ENCODE measurements at regions not wholly inside any gene's neighbourhood (a gene's known extent, or its start where the extent isn't known, plus 50 kb on each side); places are given as distances from the start of the nearest gene placed in this dataset.
"Not testable (repeated sequence)": the region's sequence is repeated elsewhere in the genome, so short reads cannot be mapped to it uniquely, and the experiment has no call there.

DNA sequence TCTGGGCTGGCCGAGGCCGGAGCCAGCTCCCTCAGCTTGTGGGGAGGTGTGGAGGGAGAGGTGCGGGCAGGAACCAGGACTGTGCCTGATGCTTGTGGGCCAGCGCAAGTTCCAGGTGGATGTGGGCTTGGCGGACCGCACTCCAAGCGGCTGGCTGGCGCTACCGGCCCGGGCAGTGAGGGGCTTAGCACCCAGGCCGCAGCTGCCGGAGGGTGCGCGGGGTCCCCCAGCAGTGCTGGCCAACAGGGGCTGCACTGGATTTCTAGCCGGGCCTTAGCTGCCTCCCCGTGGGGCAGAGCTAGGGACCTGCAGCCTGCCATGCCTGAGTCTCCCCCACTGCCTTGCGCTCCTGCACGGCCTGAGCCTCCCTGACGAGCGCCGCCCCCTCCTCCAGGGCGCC, 242.8 kb downstream of the CCSER2 start:
- DNase-seq (ENCODE audit: low spot score), result no peak

DNA sequence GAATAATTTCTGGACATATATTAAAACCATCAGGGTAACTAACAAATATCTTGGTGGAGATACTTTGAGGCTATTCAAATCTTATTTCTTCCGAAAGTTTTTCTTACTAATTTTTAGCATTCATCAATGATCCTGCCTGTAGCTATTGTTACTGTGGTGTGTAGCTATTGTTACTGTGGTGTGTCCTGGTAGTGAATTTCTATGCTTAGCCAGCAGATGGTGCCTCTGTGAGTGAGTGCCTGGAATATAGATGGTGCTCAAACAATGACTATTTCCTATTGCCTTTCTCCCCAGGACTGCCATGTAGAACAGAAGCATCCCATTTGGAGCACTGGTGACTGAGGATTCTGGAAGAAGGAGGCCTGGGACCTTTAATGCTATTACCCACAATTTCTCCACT, 245.7 kb downstream of the CCSER2 start:
- no peak for DNase-seq (ENCODE audit: low spot score)

DNA sequence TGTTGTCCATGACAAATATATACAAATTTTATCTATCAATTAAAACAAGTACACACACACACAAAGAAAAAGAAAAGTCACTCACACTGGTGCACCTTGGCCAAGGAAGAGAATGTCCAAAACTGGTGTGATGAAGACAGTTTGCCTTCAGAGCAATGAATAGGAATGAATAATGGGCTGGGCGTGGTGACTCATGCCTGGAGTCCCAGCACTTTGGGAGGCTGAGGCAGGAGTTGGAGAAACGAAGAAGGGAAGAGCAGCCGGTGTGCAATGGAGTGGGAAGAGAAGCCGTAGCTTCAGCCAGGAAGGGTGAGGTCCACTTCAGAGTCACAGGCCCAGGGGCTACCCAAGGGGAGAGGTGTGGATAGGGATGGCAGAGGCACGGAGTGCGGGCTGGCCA, 253.6 kb downstream of the CCSER2 start:
- DNase-seq (ENCODE audit: low spot score), result no peak

DNA sequence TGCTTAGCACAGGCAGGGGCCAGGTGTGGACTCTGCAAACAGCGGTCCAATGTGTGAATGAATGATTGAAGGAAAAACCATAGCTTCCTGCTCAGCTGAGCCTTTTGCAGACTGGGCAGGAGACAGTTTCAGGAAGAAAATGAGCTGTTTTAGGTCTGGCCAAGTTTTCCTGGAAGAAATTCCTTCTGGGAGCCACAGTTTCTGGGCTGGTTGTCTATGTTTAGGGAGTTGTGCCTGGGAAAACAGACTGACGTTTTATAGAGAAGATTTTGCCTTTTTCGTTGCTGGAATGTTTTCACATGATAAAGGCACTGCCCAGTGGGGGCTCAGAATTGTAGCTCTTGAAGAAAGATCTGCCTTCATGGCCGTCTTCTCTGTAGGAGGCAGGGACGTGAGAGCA, 255.1 kb downstream of the CCSER2 start:
- peak; percentile 40 for DNase-seq (ENCODE audit: low spot score)

DNA sequence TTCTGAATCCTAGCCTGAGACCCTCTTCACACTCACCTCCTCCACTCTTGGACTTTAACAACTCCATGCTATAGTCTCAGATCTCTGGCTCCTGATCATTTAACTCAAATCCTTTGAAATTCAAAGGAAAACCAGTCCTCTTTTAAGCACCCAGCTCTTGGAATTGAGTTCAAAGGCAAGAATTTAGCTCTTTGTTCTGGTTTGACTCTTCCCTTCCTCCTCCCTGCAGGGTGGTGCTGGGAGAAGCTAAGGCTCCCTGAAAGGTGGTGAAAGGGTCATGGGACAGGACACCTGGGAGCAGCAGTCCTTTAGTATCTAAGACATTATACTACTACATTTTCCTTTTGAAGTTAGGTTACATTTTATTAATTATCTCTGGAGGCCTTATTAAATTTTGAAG, 259.4 kb downstream of the CCSER2 start:
- DNase-seq (ENCODE audit: low spot score), result peak; percentile 10

DNA sequence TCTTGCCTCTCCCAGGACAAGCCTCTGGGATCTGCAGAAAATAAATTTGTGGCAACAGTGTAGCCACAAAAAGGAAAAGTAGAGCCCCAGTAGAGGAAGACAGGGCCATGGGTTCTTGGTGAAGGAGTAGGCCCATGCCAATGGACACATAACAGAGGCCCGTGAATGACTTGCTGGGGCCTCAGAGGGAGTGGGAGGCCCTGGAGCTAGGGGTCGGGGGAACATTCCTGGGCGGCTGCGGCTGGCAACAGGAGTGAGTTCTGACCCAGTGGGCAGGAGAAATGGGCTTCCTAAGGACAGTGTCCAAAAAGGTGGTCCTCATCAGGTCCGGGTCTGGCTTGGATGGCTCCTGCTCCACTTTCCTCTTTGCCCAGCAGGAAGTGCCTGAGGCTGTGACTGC, 260.0 kb downstream of the CCSER2 start:
- DNase-seq (ENCODE audit: low spot score), result no peak

DNA sequence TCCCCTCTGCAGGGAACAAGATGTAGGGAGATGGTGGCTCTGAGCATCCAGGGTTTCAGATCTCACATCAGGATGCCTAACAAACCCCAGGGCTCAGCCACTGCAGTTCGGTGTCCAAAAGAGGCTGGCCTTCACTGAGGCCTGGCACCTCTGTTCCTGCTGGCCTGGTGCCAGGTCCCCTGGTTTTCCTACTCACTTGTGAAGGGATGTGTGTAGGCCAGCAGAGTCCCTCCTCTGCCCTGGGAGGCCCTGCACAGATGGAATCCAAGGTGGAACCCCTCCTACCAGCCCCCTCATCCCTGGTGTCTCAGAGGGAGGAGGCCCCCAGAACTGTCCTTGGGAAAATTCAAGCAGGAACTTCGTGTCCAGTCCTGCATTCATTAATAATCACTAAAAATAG, 260.6 kb downstream of the CCSER2 start:
- no peak for DNase-seq (ENCODE audit: low spot score)

DNA sequence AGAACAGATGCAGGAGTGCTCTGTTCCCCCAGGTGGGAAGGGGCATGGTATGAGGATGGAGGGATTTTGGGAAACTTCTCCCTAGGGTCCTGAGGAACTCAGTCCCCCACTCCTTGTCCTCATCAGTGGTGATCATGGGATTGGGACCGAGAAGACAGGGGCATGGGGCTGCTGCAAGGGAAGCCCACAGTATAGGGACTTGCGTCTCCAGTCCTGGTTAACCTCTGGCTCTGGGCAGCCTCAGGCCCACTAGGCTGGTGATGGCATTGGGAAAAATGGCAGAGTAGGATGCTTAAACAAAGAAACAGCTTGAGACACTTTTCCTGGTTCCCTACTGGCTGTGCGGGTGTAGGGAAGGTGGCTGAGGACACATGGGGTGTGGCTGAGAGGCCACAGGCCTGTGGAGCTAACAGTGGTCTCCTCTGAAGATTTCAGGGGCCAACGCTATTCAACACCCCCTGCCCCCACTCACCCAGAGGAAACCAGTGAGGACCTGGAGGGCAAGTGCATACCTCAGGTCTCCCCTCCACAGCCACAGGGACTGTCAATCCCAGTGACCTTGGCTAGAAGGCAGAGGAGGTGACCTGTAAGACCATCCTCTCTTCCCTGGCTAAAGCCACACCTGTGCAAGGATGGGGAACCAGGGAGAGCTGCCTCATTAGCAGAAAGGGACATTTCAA, 261.3 kb downstream of the CCSER2 start:
- DNase-seq (ENCODE audit: low spot score), result no peak

DNA sequence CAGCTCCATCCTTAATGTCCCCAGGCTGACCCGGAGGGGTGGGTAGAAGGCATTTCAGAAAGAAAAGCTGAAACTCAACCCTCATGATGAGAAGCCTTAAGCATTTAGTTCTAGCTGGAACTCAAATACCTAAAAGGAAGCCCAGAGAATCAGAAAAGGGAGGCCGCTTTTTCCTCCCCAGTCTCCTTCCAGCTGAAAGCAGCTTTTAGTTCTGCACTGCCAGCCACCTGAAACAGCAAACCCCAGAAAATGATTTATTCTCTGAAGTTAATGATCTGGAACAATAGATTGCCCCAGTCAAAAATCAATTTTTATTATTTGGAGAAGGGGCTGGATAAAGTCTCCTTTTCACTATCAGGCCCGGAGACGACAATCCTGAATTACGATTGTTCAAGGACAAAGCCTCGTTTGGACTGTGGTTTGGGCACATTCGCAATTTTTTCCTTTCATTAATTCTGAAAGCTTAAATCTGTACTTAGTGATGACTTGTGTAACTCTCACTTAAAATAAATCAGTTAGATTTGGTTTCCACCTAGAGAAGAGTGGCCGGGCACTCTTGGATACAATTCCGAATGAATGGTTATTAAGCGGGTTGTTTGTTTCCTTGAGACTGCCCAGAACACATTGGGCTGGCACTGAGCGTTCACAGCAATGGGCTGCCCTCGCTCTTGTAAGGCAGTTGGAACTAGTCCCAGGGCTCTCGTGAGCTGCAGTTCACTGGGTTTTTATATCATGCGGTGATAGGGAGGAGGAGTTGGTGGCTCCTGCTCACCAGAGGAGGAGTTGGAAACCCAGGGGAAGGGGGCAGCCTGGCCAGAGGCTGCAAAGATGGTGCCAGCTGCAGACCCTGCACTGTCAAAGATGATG, 262.2 kb downstream of the CCSER2 start:
- no peak for DNase-seq (ENCODE audit: low spot score)

DNA sequence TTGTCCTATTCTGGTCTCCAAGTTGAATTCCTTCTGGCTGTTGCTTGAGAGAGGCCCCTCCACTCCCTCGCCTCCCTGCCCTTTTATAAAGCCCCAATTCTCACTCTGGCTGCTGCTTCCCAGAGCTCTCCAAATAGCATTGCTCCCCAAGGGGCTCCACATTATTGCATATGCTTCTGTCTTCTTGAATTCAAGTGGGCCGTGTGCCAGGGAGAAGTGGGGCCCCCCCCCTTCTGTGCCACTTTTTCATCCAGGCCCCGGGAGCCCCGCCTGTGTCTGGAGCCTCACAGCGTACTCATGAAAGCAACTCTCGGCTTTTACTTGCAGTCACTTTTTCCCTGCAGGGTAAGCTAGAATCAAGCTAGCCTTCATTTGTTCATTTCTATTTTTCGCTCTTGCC, 265.1 kb downstream of the CCSER2 start:
- peak; percentile 12 for DNase-seq (ENCODE audit: low spot score)

DNA sequence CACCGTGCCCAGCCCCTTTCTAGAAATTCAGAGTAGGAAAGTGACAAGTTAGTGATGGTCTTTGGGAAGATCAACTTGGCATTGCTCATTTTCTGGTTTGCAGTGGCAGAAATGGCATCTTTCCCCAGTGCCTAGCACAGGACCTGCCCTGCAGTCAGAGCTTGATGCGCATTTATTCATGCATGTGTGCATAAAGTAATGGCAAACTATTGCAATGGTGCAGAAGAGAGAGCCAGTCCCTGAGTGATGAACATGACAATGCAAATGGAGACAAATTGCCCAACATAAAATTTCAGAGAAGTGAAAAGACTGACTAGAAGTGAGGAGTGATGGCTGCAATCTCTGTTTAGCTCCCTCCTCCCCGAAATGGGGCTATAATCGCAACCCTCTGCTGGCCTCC, 268.2 kb downstream of the CCSER2 start:
- no peak for DNase-seq (ENCODE audit: low spot score)

DNA sequence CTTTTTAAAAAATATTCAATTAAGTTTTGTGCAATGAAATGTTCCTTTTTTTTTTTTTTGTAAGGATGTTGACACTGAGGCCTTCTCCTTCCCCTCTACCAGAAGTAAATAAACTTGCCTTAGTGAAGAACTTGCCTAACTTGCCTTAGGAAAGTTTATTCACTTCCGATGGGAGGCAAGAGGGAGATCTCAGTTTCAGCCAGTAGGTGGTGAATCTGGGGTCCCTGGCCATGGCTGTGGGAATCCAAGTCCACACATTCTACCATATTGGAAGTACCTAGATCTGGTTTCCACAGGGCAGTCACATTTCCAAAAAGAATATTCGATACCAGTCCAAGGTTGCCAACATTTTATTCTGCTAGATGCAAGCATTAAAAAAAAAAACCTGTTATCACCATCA, 270.9 kb downstream of the CCSER2 start:
- DNase-seq (ENCODE audit: low spot score), result no peak

DNA sequence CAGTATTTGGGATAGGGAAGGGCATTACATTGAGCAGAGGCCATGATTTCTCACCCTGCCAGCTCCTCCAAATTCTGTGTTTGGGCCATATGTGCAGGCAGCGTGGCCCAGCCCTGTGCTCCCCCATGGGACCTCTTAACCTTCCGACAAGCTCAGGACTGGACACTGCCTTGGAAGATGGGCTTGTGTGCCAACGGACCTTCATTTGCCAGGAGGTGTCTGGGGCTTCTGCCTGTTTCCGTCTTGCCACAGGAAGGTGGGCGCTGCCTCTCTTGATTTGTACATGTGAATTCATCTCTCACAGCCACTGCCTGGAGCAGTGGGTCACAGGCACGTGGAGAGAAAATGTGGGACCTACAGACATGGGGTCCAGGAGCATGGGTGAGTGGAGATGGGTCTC, 272.6 kb downstream of the CCSER2 start:
- DNase-seq (ENCODE audit: low spot score), result no peak

DNA sequence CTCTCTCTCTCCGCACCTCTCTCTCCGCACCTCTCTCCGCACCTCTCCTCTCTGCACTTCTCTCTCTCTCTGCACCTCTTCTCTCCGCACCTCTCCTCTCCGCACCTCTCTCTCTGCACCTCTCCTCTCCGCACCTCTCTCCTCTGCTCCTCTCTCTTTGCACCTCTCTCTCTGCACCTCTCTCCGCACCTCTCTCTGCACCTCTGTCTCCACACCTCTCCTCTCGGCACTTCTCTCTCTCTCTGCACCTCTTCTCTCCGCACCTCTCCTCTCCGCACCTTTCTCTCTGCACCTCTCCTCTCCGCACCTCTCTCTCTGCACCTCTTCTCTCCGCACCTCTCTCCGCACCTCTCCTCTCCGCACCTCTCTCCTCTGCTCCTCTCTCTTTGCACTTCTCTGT, 274.2 kb downstream of the CCSER2 start:
- DNase-seq (ENCODE audit: low spot score), result not testable (repeated sequence)

DNA sequence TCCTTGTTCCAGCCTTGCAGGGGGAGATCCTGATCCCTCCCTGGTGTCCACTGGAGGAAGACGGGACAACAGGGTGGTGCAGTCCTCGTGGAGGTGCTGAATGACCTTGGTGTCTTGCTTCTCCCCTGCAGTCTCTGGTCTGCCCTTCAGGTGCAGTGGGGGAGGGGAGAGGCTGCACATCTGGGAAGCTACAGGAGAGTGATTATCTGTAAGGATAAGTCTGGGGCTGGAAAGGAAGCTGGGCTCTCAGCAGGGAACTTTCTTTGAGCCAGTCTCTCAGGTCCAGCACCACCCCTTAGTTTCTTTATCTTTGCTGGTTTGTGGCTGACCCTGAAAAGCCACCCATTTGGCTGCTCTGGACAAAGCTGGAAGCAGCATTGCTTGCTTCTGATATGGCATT, 275.6 kb downstream of the CCSER2 start:
- DNase-seq (ENCODE audit: low spot score), result no peak

DNA sequence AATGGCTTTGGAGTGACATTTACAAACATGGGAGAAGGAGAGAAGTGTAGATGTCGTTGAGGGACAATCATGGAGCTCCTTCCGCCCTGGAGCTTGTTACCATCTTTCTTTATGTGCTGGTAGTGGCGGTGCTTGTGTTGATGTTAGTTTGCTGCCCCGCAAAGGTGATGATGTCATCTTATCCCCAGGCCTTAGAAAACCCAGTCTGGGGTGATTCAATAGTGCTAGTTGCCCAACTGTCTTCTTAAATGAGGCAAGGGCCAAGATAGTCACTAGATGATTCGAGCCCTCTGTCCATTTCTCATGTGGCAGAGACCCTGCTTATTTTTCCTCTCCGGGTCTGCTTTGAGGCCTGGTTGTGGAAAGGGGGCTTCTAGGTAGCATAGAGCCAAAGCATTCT, 277.4 kb downstream of the CCSER2 start:
- no peak for DNase-seq (ENCODE audit: low spot score)

DNA sequence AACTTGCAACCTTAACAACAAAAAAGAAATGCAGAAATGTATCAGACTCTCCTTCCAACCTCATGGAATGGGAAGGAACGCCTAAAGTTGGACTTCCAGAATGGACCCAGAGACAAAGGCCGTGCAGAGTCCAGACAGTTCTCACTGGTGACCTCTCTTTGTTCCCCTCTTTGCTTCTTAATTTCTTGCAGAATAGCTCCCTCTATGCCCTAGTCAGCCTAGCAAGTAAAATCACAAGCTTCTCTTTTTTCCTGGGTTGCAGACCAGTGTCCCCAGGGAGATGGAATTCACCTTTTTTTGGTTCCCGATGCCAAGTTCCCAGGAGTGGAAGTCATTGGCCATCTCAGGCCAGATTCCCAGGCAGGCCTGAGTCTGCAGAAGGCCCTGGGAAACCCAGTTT, 278.0 kb downstream of the CCSER2 start:
- no peak for DNase-seq (ENCODE audit: low spot score)

DNA sequence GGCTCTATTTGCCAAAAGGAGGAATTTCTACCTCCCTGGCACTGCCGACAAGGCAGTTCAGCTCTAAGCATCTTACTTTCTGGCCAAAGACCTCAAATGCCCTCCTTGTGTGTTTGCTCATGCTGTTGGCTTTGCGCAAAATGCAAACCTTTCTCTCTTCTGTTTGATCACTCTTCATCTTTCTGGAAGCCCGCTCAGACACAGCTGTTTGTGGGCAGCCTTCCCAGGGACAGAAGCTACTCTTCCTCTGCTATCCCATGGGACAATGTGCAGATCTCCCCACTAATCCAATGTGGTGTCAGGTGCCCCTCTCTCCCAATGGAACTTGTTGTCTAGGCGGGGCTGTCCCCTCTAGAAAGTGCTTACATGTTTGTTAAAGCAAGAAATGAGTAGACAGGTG, 278.7 kb downstream of the CCSER2 start:
- no peak for DNase-seq (ENCODE audit: low spot score)

DNA sequence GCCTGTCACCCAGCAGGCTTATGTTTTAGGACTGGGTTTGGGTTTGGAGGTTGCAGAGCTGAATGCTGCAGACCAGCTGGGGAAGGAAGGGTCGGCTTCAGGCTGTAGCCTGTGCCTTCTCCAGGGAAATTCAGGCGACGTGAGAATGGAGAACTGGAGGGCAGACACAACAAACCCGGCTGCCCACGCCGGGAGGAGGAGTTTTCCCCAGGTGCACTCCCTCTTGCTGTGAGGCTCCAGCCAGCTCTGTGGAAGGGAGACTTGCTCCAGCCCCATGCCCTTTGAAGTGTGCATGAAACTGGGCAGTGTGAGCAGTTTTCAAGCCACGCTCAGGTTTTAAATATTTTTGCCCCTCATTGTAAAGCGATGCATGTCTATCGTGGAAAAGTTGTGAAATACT, 279.1 kb downstream of the CCSER2 start:
- no peak for DNase-seq (ENCODE audit: low spot score)

DNA sequence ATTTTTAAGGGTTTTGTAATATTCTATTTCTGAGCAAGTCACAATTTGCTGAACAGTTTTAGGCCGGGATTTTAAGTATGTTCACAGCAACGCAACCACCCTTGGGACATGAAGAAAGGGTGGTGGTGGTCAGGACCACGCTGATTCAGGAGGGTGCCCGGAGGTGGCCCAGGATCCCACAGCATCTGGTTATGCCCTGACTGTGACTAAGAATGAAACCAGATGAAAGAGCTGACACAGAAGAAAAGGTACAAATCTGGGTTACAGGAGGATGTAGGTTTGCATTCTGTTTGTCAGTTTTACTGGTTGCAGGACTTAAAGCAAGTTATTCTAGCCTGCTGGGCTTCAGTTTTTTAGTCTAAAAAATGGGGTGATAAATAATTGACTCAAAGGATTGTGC, 279.7 kb downstream of the CCSER2 start:
- no peak for DNase-seq (ENCODE audit: low spot score)

DNA sequence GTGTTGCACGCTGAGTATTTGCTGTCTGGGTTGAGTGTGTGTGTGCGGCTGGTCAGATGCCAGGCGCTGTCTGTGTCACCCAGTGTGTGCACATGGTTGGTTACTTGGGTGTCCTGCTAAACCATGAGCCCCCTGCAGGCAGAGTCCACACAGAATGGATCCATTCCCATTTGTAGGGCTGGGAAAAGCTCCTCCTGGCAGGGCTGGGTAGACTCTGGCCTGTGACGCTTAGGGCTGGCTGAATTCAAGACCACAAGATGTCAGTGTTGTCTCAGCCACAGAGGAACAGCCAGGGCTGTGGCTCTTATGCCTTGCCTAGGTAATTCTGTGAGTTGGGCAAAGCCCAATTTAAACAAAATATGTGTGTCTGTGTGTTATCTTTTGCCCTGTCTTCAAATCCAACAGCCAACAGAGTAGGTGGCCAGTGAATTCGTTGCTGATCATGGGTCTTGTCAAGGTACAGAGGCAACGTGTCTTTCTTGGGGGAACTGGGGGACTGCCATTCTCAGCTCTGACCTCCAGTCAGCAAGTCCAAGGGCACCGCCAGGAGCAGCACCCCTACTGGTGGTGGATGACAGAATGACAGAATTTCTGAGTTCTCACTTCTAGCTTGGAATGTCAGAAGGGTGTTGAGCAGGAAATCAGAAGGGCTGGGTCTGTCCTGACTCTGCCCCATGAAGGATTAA, 285.1 kb downstream of the CCSER2 start:
- peak; percentile 74 for DNase-seq (ENCODE audit: low spot score)

DNA sequence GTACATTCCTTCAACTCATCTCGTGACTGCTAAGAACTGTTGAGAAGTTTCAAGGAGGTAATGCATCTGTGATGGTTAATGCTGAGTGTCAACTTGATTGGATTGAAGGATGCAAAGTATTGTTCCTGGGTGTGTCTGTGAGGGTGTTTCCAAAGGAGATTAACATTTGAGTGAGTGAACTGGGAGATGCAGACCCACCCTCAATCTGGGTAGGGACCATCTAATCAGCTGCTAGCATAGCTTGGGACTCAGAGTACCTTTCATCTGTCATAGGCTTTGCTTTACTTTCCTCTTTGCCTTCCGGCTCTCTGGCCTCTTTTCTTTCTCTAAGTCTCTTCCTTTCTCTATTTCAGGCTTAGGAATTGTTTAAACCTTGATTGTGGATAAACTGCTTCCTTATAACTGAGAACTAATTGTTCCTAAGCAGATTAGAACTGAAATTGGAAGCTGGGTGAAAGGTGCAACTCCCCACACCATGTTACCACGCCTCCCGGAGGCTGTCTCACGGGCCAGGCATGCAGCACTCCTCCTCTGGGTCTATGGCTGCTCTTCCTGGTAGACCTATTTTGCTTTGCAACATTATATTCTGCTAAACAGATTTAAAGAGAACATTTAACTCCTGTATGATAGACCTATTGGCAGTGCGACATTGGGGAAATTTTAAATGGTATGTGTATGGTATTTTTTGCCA, 298.2 kb downstream of the CCSER2 start:
- DNase-seq (ENCODE audit: low spot score), result no peak
